OCI-LY3 (cell line): ENCODE measurements at regions not wholly inside any gene's neighbourhood (a gene's known extent, or its start where the extent isn't known, plus 50 kb on each side); places are given as distances from the start of the nearest gene placed in this dataset.

Experiments used
- H2AFZ ChIP-seq: fragments of 200-600, 300-600 bp; shearing (Covaris generic); 2 replicates; pipeline ENCODE4 v1.6.0; 2014; ENCODE audit warnings: antibody characterized with exemption, low read depth, low read length
- H3K27ac ChIP-seq: fragments of 200-600, 300-600 bp; sonication (generic); 2 replicates; pipeline ENCODE4 v1.5.1; 2014; ENCODE audit warnings: mild to moderate bottlenecking, low read length, moderate library complexity, mixed read lengths
- H3K27me3 ChIP-seq: fragments of 200-600, 300-600 bp; sonication (generic); 2 replicates; pipeline ENCODE4 v1.6.1; 2014; ENCODE audit warnings: low read depth, low read length, mixed read lengths
- H3K36me3 ChIP-seq: fragments of 200-600, 300-600 bp; sonication (generic); replicated peaks from 2 replicates; pipeline ENCODE3; 2014; ENCODE audit warnings: low read depth, low read length, mixed read lengths
- H3K4me1 ChIP-seq: fragments of 300-600, 200-600 bp; sonication (generic); 2 replicates; pipeline ENCODE4 v1.6.1; 2014; ENCODE audit warnings: low read length, mixed read lengths
- H3K4me2 ChIP-seq: fragments of 200-600, 300-600 bp; sonication (generic); 2 replicates; pipeline ENCODE4 v1.6.1; 2014; ENCODE audit warnings: low read length, mixed read lengths
- H3K4me3 ChIP-seq: fragments of 300-600, 200-600 bp; sonication (generic); 2 replicates; pipeline ENCODE4 v1.5.1; 2014; ENCODE audit warnings: antibody characterized with exemption, mild to moderate bottlenecking, low read length, moderate library complexity
- H3K79me2 ChIP-seq: fragments of 300-600, 200-600 bp; shearing (Covaris generic); 2 replicates; pipeline ENCODE4 v1.6.1; 2014; ENCODE audit warnings: mild to moderate bottlenecking, low read length, mixed read lengths
- H3K9ac ChIP-seq: fragments of 300-600, 200-600 bp; shearing (Covaris generic); 2 replicates; pipeline ENCODE4 v1.6.0; 2014; ENCODE audit warnings: mild to moderate bottlenecking, low read length, moderate library complexity
- H3K9me3 ChIP-seq: fragments of 200-600, 300-600 bp; shearing (Covaris generic); 2 replicates; pipeline ENCODE4 v1.6.1; 2014; ENCODE audit warnings: low read length, mixed read lengths; ENCODE audit not compliant: insufficient read depth
- H4K20me1 ChIP-seq: fragments of 200-600, 300-600 bp; sonication (generic); 2 replicates; pipeline ENCODE4 v1.6.1; 2016; ENCODE audit warnings: low read length, mixed read lengths; ENCODE audit not compliant: insufficient read depth
- CTCF ChIP-seq: fragments of 200-600, 300-600 bp; sonication (generic); IDR thresholded peaks from 2 replicates; pipeline ENCODE4 v1.5.1; 2014; ENCODE audit warnings: antibody characterized with exemption, low read length, low read depth
- EZH2phosphoT487 ChIP-seq: fragments of 200-600 bp; shearing (Covaris generic); IDR thresholded peaks from 2 replicates; pipeline ENCODE4 v1.6.1; 2018; ENCODE audit warnings: antibody characterized with exemption, mixed run types, low read depth

- H3K9ac ChIP-seq: no peak overlapping the region
- no peaks in the 10 kb centered on the region for H3K4me1 ChIP-seq
- H3K27ac ChIP-seq: no peak overlapping the region
- TF ChIP-seq CTCF: no peak
- no peak for TF ChIP-seq EZH2phosphoT487
- no peaks in the 10 kb centered on the region for H4K20me1 ChIP-seq
- no peak overlapping the region for H3K4me3 ChIP-seq
- no peaks in the 10 kb centered on the region for H3K9me3 ChIP-seq
- no peak overlapping the region for H3K4me2 ChIP-seq
- no peaks in the 10 kb centered on the region for H3K79me2 ChIP-seq
- no peaks in the 10 kb centered on the region for H3K27me3 ChIP-seq
- no peak overlapping the region for H2AFZ ChIP-seq
- no peaks in the 10 kb centered on the region for H3K36me3 ChIP-seq
Observed at GRCh38 chr4:81776794-81777193, 305.1 kb upstream of the RASGEF1B start.

GRCh38 chr4:81773557-81773956 is 301.9 kb upstream of the RASGEF1B start:
- Histone ChIP-seq H3K27me3 (no peaks in the 10 kb centered on the region), H3K27ac (no peak overlapping the region), H3K36me3 (no peaks in the 10 kb centered on the region), H3K79me2 (no peaks in the 10 kb centered on the region), H3K4me3 (no peak overlapping the region), H3K9me3 (no peaks in the 10 kb centered on the region), H3K9ac (no peak overlapping the region), H4K20me1 (no peaks in the 10 kb centered on the region), H2AFZ (no peak overlapping the region), H3K4me1 (no peaks in the 10 kb centered on the region), H3K4me2 (no peak overlapping the region)
- TF ChIP-seq EZH2phosphoT487 (no peak), CTCF (no peak)

- H3K9me3 ChIP-seq: no peaks in the 10 kb centered on the region
- TF ChIP-seq CTCF: no peak
- no peak for TF ChIP-seq EZH2phosphoT487
- no peak overlapping the region for H2AFZ ChIP-seq
- H3K9ac ChIP-seq: no peak overlapping the region
- H3K36me3 ChIP-seq: no peaks in the 10 kb centered on the region
- H3K27ac ChIP-seq: no peak overlapping the region
- no peaks in the 10 kb centered on the region for H4K20me1 ChIP-seq
- H3K79me2 ChIP-seq: no peaks in the 10 kb centered on the region
- H3K4me3 ChIP-seq: no peak overlapping the region
- H3K4me1 ChIP-seq: no peaks in the 10 kb centered on the region
- H3K27me3 ChIP-seq: no peaks in the 10 kb centered on the region
- no peak overlapping the region for H3K4me2 ChIP-seq
Observed at GRCh38 chr4:81771721-81772120, 300.0 kb upstream of the RASGEF1B start.

- no peak overlapping the region for H3K4me2 ChIP-seq
- no peak overlapping the region for H3K4me3 ChIP-seq
- H3K79me2 ChIP-seq: no peaks in the 10 kb centered on the region
- H3K9ac ChIP-seq: no peak overlapping the region
- H2AFZ ChIP-seq: no peak overlapping the region
- H3K36me3 ChIP-seq: no peaks in the 10 kb centered on the region
- H3K27ac ChIP-seq: no peak overlapping the region
- no peaks in the 10 kb centered on the region for H3K27me3 ChIP-seq
- TF ChIP-seq CTCF (no peak), EZH2phosphoT487 (no peak)
- no peaks in the 10 kb centered on the region for H3K9me3 ChIP-seq
- no peaks in the 10 kb centered on the region for H3K4me1 ChIP-seq
- H4K20me1 ChIP-seq: no peaks in the 10 kb centered on the region
Observed at GRCh38 chr4:81769244-81769643, 297.5 kb upstream of the RASGEF1B start.
